ENCODE measurements at regions not wholly inside any gene's neighbourhood (a gene's known extent, or its start where the extent isn't known, plus 50 kb on each side); places are given as distances from the start of the nearest gene placed in this dataset.

DNA sequence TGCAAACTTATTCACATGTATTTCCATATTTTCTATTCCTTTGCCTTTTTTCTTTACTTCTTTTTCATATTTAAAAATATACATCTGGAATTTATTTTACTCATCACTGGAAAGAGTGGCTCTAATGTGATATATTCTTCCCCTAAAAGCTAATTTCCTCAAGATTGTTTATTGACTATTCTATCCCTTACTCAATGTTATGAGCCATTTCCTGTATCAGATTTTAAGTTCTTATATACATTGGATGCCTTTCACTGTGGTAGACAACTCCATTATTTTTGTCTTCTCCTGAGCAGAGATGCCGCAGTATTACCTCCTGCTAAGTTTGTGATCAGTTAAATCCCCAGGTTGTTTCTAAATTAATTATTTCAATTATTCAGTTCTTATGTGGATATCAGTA is 418.4 kb upstream of the JAG1 start:
- in situ Hi-C loops (cut with HindIII; ENCODE audit: extremely low pct_ligation_motif_present, low pct_unique_long_range_greater_than_20kb): no loop called here
- FAIRE-seq: no peak

More for the DNA sequence above, 418.4 kb upstream of the JAG1 start:
- Histone ChIP-seq H3K4me2 (ENCODE audit: low read depth, low read length) (no peak overlapping the region), H3K36me3 (replicated peaks in 1 of 2; ENCODE audit: control insufficient read depth in 1 of 2, insufficient read depth in 2 of 2, low read length in 2 of 2) (no peaks in the 10 kb centered on the region), H3K79me2 (ENCODE audit: insufficient read depth, low read length) (no peaks in the 10 kb centered on the region), H3K9ac (ENCODE audit: insufficient read depth, low read depth, low read length) (no peak overlapping the region), H3K27ac (ENCODE audit: extremely low read length, insufficient read depth, low read length) (no peak overlapping the region), H3K9me3 (ENCODE audit: low read length) (no peaks in the 10 kb centered on the region), H3K4me1 (ENCODE audit: insufficient read depth, low read length) (no peaks in the 10 kb centered on the region), H2AFZ (ENCODE audit: low read length) (no peak overlapping the region), H3K27me3 (ENCODE audit: control insufficient read depth in 1 of 2, insufficient read depth in 2 of 2, low read length in 2 of 2) (no peaks in the 10 kb centered on the region), H3K4me3 (replicated peaks in 1 of 3; ENCODE audit: insufficient read depth in 1 of 3, low read depth in 2 of 3, low read length in 3 of 3) (no peak overlapping the region), H4K20me1 (ENCODE audit: insufficient read depth, low read length) (no peaks in the 10 kb centered on the region)
- BruUV-seq (replicated peaks): no TSS peak
- 27% methylated on average over 1 of the region's 1 CpG for WGBS (ENCODE audit: low lambda C conversion rate)
- intact Hi-C loops (cut with micrococcal nuclease; ENCODE audit: unreplicated experiment): loop anchor here (10.0 kb wide), 1 partner anchor 183 kb away; no protein-coding TSS in a partner anchor
- DNase-seq (ENCODE audit: low spot score) (no peak), ATAC-seq (no peak)
- ChIA-PET CTCF (ENCODE audit: low intra/inter-chr PET ratio, low total read pairs) (no interaction called here), POLR2A (no interaction called here)
- TF ChIP-seq SMYD3 (CRISPR knock-in tag; IDR thresholded peaks at IDR 0.05): no peak
- TF ChIP-seq TCF12 (IDR thresholded peaks at IDR 0.05): no peak
- TF ChIP-seq TCF12 (CRISPR knock-in tag; IDR thresholded peaks at IDR 0.05): no peak
- TF ChIP-seq, protein P1, sequence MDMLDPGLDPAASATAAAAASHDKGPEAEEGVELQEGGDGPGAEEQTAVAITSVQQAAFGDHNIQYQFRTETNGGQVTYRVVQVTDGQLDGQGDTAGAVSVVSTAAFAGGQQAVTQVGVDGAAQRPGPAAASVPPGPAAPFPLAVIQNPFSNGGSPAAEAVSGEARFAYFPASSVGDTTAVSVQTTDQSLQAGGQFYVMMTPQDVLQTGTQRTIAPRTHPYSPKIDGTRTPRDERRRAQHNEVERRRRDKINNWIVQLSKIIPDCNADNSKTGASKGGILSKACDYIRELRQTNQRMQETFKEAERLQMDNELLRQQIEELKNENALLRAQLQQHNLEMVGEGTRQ (IDR thresholded peaks at IDR 0.05; ENCODE audit: low read depth, low read length): no peak
- TF ChIP-seq, protein P1 (CRISPR knock-in tag; IDR thresholded peaks at IDR 0.05; ENCODE audit: borderline replicate concordance): no peak
- TF ChIP-seq, protein P2, sequence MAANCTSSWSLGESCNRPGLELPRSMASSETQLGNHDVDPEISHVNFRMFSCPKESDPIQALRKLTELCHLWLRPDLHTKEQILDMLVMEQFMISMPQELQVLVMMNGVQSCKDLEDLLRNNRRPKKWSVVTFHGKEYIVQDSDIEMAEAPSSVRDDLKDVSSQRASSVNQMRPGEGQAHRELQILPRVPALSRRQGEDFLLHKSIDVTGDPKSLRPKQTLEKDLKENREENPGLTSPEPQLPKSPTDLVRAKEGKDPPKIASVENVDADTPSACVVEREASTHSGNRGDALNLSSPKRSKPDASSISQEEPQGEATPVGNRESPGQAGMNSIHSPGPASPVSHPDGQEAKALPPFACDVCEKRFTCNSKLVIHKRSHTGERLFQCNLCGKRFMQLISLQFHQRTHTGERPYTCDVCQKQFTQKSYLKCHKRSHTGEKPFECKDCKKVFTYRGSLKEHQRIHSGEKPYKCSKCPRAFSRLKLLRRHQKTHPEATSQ (CRISPR knock-in tag; IDR thresholded peaks at IDR 0.05; ENCODE audit: borderline replicate concordance): no peak
- TF ChIP-seq, protein P3, sequence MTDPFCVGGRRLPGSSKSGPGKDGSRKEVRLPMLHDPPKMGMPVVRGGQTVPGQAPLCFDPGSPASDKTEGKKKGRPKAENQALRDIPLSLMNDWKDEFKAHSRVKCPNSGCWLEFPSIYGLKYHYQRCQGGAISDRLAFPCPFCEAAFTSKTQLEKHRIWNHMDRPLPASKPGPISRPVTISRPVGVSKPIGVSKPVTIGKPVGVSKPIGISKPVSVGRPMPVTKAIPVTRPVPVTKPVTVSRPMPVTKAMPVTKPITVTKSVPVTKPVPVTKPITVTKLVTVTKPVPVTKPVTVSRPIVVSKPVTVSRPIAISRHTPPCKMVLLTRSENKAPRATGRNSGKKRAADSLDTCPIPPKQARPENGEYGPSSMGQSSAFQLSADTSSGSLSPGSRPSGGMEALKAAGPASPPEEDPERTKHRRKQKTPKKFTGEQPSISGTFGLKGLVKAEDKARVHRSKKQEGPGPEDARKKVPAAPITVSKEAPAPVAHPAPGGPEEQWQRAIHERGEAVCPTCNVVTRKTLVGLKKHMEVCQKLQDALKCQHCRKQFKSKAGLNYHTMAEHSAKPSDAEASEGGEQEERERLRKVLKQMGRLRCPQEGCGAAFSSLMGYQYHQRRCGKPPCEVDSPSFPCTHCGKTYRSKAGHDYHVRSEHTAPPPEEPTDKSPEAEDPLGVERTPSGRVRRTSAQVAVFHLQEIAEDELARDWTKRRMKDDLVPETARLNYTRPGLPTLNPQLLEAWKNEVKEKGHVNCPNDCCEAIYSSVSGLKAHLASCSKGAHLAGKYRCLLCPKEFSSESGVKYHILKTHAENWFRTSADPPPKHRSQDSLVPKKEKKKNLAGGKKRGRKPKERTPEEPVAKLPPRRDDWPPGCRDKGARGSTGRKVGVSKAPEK (CRISPR knock-in tag; IDR thresholded peaks at IDR 0.05; ENCODE audit: borderline replicate concordance): no peak
- no peak for TF ChIP-seq ZNF746 (CRISPR knock-in tag; IDR thresholded peaks at IDR 0.05)
- no peak for TF ChIP-seq JUN (CRISPR knock-in tag; IDR thresholded peaks at IDR 0.05)
- TF ChIP-seq ZNF567 (CRISPR knock-in tag; IDR thresholded peaks at IDR 0.05; ENCODE audit: borderline replicate concordance): no peak
- no peak for TF ChIP-seq CCAR2 (optimal IDR thresholded peaks at IDR 0.05; ENCODE audit: low read depth, low read length)
